ENCODE measurements at regions not wholly inside any gene's neighbourhood (a gene's known extent, or its start where the extent isn't known, plus 50 kb on each side); places are given as distances from the start of the nearest gene placed in this dataset.
"Not testable (repeated sequence)": the region's sequence is repeated elsewhere in the genome, so short reads cannot be mapped to it uniquely, and the experiment has no call there.

GRCh38 chr2:125224188-125224587 lies 1199.1 kb downstream of the CNTNAP5 start:
- DNase-seq (ENCODE audit: low spot score) = no peak

GRCh38 chr2:125224830-125225229 lies 1199.7 kb downstream of the CNTNAP5 start:
- no peak for DNase-seq (ENCODE audit: low spot score)

DNA sequence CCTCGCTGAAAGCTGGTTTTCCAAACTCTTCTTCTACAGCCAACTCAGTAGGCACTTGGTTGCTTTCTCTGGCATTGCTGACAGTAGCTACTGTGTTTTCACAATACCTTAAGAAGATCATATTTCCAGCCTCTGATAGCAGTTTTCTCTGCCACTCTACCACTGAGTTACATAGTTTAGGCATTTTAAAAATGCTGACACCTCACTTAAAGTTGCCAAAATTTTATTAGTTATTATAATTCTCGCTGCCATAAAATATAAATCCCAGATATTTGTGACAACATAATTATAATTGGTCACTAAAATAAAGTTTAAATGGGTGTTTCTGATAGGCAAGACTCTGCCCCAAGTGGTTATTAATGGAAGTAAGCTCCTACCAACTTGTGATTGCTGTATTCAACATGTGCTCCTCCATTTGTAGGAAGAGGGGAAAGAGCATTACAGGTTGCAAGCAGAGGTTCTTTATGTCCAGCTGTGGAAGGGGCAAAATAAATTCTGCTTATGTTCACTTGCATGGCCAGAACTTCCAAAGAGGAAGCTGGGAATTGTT lies 1202.8 kb downstream of the CNTNAP5 start:
- no peak for DNase-seq (ENCODE audit: low spot score)

- DNase-seq (ENCODE audit: low spot score) = no peak
Observed at GRCh38 chr2:125240870-125241269, 1215.8 kb downstream of the CNTNAP5 start.

GRCh38 chr2:125243074-125243473 lies 1218.0 kb downstream of the CNTNAP5 start:
- DNase-seq (ENCODE audit: low spot score) = no peak

DNA sequence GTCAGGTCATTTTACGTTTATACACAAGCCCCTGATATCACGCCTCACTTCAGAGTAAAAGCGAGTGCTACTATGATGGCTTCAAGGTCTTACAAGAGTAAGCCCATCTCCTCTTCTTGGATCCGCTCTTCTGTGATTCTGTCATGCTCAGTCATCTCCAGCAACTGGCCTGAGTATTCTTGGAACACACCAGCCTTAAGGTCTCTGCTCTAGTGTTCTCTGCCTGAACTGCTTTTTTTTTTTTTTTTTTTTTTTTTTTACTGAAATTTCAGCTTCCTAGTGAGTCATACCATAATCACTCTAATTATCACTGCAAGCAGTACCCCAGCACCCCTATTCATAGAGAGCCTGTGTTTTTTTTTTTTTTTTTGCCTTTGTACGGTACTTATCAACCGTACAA lies 1228.9 kb downstream of the CNTNAP5 start:
- no peak for DNase-seq (ENCODE audit: low spot score)

DNA sequence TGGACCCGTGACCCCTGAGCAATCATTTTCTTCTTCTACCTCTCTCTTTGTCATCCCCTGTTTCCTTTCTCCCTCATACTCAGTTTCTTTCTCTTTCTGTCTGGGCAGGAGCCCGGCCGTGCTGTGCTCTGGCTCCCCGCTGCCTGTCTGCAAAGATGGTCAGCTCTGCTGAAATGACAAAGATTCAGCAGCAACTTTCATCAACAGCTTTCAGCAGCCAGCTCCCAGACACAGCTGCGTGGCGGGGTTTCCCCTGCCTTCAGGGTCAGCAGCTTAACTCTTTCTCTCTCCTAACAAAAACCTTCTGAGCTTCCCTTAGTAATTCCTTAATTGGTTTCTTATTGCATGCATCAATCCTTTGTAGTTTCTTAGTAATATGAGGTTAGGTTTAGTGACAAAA lies 1234.4 kb downstream of the CNTNAP5 start:
- DNase-seq (ENCODE audit: low spot score) = no peak

DNA sequence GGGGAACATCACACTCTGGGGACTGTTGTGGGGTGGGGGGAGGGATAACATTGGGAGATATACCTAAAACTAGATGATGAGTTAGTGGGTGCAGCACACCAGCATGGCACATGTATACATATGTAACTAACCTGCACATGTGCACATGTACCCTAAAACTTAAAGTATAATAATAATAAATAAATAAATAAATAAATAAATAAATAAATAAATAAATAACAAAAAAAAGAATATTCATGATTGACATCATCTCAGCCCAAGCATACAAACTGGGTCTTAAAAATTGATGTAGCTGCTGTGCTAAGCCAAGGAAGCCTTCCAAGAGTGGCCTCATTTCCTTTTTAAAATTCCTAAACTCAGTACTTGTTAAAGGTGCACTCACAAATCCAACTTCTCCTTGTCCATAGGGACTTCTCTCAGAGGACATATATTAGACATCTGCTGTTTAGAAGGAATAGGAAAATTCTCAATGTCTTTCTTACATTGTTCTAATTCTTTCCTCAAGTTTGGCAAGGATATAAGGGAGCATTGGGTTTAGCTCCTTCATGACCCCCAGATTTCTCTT lies 1235.4 kb downstream of the CNTNAP5 start:
- not testable (repeated sequence) for DNase-seq (ENCODE audit: low spot score)

DNA sequence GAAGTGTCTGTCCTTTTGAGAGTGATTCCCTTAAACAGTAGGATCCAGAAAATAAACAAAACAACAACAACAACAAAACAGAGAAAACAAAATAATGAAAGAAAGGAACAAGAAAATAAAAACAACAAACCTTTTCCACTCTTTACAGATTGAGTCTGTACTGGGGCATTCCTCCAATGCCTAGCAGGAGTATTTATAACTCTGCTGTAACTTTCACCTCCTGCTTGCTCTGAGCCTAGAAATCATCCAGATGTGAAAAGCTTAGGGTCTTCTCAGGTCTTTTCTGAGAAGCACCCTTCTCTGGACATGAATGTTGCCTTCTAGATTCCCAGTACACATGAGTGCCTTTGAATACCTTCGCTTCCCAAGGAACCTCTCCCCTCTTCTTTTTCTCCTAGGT lies 1239.4 kb downstream of the CNTNAP5 start:
- DNase-seq (ENCODE audit: low spot score) = no peak

DNA sequence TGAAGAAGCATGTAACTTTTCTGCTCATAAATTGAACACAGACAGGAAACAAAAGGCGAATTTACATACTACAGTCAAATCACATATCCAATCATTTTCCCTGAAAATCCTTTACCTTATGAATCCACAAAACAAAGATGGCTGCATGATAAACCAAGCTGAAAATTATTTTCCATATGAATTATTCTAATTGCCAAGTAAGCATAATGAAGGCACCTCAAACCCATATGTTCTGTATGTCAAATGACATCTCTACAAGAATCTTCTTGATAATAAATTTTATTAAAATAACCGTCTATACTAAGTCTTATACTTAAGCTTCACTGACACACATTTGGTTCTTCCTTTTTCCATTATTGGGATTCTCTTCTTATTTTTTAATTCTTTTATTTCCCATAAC lies 1242.6 kb downstream of the CNTNAP5 start:
- no peak for DNase-seq (ENCODE audit: low spot score)

DNA sequence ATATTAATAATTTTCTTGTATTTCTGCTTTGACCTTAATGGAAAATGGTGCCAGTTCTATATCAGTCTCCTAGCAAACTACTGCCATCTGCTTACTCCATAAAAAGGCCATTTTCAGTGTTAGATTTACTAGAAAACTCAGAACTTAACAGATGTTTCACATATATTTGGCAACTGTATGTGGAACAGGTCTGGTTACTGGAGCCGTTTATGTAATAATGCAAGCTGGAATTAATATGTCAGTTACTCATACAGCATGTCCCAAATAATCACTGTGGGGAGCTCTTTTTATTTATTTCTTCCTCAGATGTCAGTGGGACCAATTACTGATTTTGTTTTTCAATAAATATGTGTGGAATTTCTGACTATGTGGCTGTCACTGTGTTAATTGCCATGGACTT lies 1247.6 kb downstream of the CNTNAP5 start:
- DNase-seq (ENCODE audit: low spot score) = peak; percentile 11

DNA sequence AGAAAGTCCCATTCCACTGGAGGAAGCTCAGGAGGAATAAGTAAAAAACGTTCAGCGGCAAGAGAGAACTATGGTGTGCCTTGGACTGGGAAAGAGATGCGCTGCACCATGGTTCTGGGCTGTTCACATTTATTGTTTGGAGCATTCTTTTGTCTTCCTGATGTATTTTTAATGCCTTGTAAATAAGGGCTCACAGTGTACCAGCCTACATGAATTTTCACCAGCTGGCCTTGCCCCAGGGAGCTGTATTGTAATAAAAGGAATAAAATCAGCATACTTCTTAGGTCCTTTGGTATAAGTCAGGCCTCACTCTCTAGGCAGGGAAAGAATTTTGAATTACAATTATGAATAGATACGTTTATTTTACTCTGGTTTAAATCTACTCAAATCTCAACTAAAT lies 1249.6 kb downstream of the CNTNAP5 start:
- DNase-seq (ENCODE audit: low spot score) = no peak

DNA sequence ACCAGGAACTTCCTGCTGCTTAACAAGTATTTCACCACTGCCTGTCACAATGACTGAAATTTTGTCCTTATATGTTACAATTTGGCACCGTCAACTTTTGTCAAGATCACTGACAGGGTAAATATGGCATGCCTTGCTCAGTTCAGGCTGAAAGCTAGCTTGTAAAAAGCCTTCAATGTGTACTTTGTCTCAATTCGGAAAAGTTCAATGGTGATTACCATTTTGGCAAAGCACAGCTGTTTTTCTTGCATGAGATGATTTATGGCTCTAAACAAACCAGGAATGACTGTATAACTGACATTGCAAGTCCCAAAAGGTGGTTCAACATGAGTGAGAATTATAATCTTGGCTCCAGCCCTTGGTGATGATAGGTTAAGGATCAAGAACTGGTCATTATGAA lies 1255.2 kb downstream of the CNTNAP5 start:
- no peak for DNase-seq (ENCODE audit: low spot score)

DNA sequence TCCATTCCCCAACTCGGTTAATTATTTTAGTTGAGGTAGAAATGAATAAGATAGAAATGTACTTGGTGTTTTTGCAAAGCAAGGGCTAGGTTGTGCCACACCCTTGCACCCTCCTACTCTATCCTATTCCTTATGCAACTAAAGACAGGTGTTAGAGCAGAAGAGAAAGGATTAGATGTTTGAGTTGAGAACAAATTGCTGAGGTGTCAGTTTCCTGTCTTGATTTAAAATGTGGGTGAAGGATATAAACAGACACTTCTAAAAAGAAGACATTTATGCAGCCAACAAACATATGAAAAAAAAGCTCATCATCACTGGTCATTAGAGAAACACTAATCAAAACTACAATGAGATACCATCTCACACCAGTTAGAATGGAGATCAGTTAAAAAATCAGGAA lies 1256.2 kb downstream of the CNTNAP5 start:
- no peak for DNase-seq (ENCODE audit: low spot score)

GRCh38 chr2:125296742-125297141 lies 1271.7 kb downstream of the CNTNAP5 start:
- DNase-seq (ENCODE audit: low spot score) = no peak

GRCh38 chr2:125310657-125311364 lies 1285.7 kb downstream of the CNTNAP5 start:
- DNase-seq (ENCODE audit: low spot score) = no peak

DNA sequence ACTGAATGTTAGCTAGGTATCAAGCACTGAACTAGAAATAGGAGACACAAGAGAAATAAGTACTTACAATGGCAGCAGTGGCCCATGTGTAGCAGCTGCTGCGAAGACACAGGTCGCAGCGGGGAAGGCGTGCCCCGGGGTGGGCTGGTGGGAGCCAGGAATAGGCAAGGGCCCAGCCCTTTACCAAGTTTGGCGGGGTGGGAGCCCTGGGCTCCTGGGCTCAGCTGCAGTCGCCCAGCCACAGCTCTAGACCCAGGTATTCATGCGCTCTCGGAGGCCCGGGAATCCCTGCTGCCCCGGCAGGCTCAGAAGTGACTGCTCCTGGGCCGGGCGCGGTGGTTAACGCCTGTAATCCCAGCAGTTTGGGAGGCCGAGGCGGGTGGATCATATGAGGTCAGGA lies 1287.3 kb downstream of the CNTNAP5 start:
- no peak for DNase-seq (ENCODE audit: low spot score)

DNA sequence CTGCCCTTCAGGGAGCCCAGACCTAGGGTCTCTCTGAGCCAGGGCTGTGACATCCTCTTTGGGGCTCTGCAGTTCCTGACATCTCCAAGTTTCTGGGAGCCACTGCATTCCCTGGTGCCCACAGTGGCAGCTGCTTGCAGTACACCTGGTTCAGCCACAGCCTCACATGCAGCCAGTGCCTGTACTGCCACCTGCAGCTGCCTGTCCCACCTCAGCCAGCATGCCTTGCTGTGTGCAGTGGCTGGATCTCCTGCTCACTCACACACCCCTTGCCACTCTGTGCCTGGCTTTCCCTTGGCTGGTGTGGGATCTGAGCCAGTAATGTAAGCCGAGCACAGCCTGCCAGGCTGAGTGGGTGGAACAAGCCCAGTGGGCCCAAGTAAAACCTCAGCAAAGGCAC lies 1288.7 kb downstream of the CNTNAP5 start:
- no peak for DNase-seq (ENCODE audit: low spot score)

DNA sequence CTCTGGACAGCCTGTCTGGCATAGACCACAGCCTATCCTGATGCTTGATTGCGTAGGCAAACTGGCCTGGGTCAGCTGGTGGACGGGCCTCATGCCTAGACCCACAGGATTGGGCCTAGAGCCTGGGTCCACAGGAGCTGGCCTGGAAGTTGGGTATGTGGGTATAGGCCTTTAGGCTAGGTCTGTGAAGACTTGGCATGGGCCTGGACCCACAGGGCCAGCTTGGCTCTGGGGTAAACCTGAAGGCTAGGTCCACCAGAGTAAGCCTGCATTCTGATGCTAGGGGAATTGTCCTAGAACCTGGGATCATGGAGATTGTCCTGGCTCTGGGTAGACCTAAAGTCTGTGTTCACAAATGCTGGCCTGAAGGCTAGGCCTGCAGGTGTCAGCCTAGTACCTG lies 1293.7 kb downstream of the CNTNAP5 start:
- DNase-seq (ENCODE audit: low spot score) = no peak

DNA sequence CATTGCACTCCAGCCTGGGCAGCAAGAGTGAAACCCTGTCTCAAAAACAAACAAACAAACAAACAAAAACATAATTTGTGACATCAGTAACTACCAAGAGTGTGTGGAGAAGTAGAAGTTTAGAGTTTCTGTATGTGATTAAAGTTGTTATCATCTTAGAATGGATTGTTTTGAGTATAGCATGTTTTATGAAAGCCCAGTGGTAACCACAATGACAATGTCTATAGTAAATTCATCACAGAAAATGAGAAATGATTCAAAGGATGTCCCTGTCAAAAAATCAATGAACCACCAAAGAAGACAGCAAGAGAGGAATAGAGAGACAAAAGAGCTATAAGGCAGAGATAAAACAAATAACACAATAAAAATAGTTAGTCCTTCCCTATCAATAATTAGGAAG lies 1299.2 kb downstream of the CNTNAP5 start:
- DNase-seq (ENCODE audit: low spot score) = no peak

DNA sequence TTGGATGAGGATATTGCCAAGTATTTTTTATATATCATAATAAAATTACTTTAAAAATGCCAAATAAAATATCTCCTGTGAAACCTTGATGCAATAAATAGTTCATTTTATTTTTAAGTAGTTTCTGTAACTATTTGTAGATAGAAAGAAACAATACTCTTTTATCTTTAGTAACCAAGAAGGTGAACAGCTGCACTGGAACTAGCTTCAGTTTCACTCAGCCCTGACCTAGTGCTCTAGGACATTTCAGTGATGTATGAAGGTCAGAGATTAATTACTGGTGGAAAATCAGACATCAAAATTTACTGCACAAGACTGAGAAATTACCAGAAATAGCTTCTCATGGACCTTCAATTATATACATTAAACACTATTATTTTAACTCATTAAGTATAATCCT lies 1305.0 kb downstream of the CNTNAP5 start:
- no peak for DNase-seq (ENCODE audit: low spot score)

DNA sequence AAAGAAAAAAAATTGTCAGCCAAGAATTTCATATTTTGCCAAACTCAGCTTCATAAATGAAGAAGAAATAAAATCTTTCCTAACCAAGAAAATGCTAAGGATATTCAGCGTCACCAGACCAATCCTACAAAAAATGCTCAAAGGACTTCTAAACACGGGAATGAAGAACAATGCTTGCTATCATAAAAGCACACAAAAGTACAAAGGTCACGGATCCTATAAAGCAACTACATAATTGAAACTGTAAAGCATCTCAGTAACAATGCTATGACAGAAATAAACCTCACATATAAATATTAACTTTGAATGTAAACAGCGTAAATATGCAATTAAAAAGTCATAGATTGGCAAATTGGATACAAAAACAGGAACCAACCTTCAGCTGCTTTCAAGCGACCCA lies 1314.6 kb upstream of the GYPC start:
- no peak for DNase-seq (ENCODE audit: low spot score)

GRCh38 chr2:125353542-125353941 lies 1302.4 kb upstream of the GYPC start:
- DNase-seq (ENCODE audit: low spot score) = not testable (repeated sequence)

All from Ammon's horn (tissue), 1 donor.